HG02938 (cell line): ENCODE measurements at regions not wholly inside any gene's neighbourhood (a gene's known extent, or its start where the extent isn't known, plus 50 kb on each side); places are given as distances from the start of the nearest gene placed in this dataset.
"Not testable (repeated sequence)": the region's sequence is repeated elsewhere in the genome, so short reads cannot be mapped to it uniquely, and the experiment has no call there.

ENCODE experiments used
- ATAC-seq: cut with Tn5 transposase; IDR thresholded peaks from one replicate; pipeline ENCODE4 v1.9.1; 2021; ENCODE audit warnings: mild to moderate bottlenecking, moderate library complexity; ENCODE audit not compliant: unreplicated experiment

DNA sequence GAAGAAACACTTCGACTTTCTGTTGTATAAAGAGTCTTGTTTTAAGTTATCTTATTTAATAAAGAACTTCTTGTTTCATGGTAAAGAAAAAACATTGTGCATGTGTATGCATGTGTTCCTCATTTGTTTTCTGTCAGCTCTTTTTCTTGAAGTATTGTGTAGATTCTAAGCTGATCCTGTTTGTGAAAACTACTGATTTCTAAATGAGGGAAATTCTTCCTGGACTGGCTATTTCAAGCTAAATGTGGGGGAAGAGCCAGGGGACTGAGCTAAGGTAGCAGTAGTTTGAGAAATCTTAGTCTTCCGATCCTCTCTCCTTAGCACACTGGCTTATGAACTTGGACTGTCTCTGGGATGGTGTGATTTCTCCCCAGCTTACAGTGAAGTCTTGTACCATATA, 56.4 kb upstream of the RBMS1 start:
- ATAC-seq = no peak

DNA sequence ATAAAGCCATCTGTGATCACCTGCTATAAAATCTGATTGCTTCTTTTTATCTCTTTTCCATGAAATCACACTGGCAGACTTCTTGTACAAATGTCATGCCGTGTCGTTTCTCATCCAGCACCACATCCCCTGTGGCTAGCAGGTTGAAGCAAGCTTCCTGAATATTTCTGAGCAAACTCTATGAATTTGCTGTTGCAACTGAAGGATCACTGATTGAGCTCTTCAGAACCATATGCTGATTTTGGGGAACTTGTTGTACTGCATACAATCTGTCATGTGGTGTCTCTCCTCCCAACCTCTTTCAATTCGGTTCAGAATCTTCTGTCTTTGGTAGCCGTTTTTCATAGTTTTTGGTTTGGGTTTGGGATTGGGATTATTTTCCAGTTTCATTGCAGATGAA, 57.7 kb upstream of the RBMS1 start:
- no peak for ATAC-seq

DNA sequence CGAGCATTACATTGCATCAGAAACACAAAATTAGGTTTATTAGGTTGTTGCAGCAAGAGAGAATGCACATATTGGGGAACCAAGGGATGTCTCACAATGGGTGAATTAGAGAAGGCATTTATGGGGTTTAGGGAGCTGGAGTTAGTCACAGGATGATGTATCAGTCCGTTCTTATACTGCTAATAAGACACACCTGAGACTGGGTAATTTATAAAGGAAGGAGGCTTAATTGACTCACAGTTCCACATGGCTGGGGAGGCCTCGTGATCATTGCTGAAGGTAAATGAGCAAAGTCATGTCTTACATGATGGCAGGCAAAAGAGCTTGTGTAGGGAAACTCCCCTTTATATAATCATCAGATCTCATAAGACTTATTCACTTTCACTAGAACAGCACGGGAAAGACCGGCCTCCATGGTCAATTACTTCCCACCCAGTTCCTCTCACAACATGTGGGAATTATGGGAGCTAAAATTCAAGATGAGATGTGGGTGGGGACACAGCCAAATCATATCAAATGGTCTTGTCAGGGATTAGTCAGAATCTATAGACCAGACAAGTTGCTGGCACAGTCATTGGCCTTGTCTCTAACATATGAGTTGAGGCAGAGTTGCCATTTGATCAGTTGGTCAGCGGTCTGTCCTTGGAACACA, 61.9 kb upstream of the RBMS1 start:
- no peak for ATAC-seq

DNA sequence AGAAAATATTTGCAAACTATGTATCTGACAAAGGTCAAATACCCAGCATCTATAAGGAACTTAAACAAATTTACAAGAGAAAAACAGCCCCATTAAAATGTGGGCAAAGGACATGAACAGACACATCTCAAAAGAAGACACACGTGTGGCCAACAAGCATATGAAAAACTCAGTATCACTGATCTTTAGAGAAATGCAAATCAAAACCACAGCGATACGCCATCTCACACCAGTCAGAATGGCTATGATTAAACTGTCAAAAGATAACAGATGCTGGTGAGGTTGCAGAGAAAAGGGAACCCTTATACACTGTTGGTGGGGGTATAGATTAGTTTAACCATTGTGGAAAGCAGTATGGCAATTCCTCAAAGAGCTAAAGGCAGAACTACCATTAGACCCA, 64.3 kb upstream of the RBMS1 start:
- no peak for ATAC-seq

DNA sequence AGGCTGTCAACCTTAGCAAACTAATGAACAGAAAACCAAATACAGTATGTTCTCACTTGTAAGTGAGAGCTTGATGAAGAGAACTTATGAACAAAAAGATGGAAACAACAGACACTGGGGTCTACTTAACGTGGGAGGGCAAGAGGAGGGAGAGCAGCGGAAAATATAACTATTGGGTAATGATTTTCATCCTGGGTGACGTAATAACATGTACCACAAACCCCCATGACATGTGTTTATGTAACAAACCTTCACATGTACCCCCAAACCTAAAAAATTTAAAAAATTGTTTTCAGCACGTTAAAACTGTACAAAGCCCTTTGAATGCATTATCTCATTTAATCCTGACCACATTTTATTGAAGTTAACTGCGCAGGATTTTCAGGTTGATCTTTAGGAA, 64.9 kb upstream of the RBMS1 start:
- ATAC-seq = no peak

DNA sequence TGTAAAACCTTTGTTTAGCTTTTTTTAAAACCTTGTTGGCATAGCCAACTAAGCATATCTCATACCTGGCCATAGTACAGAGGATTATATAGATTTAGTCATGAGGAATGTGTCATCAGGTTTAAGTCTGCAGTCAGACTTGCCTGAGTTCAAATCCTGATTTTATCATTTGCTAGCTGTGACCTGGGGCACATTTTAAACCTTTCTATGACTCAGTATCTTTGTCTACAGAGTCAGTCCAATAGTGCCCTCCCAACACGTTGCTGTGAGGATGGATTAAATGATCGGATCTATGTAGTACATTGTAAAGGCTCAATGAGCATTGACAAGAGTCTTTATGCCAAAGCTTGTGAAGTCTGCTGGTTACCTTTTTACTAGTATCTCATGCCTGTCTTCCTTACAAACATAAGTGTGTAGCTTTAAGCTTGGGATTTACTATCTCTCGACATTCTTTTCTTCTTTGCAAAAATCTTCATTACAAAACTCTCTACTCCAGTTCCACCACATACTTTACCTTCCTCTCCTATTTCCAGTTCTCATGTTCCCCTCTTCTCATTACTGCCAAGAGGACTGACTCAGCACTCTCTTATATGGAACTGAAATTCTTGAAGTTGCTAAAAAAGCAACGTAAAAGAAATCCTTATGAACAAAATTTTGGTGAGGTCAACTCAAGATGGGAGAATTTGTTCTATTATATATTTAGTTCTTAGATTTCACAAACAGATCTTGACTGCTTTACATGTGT, 68.1 kb upstream of the RBMS1 start:
- no peak for ATAC-seq

DNA sequence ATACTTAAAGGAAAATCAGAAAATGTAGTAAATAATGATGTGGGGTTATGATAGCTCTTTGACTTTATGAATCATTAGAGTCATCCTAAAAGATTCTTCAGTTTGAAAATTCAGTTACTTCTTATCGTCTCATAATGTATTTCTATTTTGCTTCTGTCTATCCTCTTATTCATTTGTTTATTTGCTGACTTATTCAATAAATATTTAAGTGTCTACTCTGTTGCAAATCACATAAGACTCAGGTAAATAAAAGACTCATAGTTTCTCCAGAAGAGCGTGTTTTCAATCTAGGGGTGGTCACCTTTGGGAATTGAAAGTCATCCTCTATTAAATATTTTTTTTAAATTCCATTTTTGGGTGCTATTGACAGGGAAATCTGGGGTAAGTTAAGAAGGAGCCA, 69.1 kb upstream of the RBMS1 start:
- no peak for ATAC-seq

DNA sequence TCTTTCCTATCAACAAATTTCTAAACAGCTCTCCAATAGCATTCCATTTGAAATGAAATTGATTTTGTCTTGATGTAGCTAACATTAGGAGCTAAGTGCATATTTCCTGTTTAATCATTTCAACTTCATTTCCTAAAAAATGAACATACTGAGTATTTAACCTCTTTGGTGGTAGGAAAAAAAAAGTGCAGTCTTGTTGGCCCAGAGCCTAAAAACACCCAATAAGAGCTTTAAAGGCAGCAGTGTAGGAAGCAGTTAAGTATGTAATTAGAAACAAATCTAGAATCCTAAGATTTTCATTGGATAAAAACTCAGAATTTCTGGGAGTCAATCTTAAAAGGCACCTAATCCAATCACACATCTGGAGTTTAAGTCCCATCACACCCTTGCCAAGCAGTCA, 71.0 kb upstream of the RBMS1 start:
- ATAC-seq = no peak

DNA sequence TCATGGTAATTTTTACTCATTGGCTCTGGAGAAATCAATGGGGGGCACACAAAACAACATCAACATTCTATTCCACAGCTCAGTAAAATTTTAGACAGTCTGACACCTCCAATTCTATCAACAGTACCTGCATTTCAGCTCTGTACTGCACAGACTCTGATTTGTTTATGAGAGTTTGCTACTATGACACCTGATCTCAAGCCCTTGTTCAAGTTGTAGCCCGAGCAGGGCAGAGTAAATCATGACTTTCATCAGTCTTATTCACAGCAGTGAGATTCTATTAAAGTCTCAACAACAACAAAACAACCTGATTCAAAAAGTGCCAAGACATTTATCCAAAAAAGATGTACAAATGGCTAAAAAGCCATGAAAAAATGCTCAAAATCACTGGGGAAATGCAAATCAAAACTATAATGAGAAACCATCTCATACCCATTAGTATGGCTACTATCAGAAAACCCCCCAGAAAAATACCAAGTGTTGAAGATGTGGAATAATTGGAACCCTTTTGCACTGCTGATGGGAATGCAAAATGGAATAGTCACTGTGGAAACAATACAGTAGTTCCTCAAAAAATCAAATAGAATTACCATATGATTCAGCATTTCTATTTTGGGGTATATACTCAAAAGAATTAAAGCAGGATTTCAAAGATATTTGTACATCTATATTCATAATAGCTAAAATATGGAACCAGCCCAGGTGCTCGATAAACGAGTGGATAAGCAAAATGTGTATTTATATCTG, 71.7 kb upstream of the RBMS1 start:
- no peak for ATAC-seq

DNA sequence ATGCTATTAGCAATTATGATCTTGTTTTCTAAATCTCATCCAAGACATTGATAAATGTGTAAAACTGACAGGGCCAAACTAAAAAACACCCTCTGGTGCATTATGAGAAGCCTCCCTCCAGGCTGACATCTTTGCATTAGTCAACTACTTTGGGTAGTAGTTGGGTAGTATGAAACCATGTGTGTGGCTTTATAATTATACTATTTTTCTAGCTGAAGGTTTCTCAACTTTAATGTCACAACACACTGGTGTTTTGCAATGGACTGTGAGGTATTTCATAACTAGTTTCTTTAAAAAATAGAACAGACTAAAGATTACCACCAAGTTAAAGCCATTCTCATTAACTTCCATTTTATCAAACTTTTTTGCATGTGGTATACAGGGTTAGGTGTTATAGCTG, 73.1 kb upstream of the RBMS1 start:
- ATAC-seq = no peak

DNA sequence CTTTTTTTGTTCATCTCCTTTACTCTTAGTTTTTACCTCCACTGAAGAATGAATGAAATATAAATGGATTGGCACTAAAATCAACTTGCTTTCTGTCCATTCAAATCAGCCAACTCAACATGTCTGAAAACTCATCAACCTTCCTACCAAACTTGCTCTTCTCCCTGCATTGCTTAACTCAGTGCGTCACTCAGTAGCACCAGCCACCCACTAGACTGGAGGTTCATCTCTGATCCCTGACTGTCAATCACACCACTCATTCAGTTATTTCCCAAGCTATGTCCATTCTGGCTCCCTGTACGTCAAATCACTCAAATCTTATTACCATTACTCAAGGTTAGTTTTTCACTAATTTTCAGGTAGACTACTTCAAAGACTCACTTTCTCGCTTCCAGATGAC, 75.2 kb upstream of the RBMS1 start:
- ATAC-seq = no peak

DNA sequence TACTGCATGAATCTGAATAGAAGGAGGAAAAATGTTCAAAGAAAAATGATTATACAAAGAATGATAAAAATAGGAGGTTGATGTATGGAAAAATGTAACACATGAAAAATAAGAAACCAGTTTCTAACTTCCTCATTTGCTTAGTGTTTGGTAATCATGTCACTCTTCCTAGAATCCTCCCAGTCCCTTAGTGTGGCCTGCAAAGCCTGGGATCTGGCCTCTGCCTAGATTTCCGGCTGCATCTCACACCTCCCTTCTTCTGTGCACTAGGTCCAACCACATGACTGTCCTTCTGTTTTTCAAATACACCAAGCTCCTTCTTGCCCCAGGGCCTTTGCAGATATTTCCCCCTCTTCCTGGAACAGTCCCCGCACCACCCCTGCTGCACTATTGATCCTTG, 76.8 kb upstream of the RBMS1 start:
- ATAC-seq = no peak

DNA sequence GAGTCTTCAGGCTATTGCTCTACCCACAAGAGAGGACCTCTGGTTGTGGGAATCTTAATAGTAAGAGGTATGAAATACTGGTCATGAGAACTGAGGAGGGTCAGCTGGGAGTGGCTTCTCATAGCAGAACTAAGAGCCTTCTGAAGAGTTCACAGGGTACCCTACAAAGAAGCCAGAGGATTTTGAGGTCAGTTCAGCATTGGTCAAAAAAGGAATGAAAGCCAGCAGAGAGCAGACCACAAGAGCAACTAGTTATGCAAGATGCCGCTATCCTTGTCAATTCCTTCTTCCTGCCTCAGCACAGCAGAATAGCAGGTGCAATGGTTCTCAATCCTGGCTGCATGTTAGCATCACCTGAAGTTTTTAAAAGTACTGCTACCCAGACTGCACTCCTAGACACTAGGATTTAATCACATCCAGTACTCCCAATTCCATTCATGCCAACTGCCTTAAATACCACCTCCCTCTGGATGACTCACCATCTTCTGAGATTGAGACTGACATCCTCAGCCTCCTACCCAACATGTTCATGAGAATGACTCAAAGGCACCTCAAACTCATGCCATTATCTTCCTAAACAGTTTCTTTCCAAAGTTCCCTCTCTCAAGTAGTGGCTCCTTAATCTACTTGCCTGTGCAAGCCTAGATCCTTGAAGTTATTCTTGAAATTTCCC, 81.0 kb upstream of the RBMS1 start:
- ATAC-seq = no peak

DNA sequence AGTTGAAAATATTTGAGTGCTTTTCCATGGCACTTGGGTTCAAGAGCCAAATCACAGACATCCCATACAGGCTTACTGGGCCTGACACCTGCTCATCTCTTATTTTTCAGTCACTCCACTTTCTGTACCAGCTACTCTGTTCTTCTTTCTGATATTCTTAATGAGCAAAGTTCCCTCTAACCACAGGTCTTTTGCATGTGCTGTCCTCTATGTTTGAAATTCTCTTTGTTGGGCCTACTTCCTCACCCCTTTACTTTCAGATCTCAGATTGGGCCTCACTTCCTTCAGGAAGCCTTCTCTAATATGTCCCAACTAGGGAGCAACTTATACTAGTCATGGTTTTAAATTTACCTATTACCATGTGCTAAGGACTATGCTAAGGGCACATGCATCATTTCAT, 81.8 kb upstream of the RBMS1 start:
- ATAC-seq = no peak

DNA sequence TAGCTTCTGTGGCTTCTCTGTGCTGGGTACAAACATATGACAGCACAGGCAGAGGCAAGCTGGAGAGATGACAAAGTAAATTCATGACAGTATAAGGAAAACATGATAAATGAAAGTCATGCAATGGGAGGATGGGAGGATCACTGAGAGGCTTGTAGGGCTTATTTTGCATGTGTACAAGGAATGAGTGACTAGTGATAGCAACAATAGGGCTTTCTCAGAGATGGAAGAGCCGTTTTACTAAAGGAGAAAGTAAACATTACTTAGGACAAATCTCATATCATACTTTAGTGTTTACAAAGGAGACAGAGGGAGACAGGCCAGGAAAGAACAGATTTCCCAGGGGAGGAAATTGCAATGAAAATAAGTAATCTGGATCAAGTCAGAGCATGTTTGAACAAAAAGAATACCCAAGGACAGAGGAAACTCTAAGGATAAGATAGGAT, 82.5 kb upstream of the RBMS1 start:
- no peak for ATAC-seq

DNA sequence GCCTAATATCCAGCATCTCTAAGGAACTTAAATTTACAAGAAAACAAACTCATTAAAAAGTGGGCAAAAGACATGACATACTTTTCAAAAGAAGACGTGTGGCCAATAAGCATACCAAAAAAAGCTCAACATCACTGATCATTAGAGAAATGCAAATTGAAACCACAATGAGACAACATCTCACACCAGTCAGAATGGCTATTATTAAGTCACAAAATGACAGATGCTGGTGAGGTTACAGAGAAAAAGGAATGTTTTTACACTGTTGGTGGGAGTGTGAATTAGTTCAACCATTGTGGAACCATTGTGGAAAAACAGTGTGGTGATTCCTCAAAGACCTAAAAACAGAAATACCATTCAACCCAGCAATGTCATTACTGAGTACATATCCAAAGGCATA, 83.5 kb upstream of the RBMS1 start:
- ATAC-seq = not testable (repeated sequence)

DNA sequence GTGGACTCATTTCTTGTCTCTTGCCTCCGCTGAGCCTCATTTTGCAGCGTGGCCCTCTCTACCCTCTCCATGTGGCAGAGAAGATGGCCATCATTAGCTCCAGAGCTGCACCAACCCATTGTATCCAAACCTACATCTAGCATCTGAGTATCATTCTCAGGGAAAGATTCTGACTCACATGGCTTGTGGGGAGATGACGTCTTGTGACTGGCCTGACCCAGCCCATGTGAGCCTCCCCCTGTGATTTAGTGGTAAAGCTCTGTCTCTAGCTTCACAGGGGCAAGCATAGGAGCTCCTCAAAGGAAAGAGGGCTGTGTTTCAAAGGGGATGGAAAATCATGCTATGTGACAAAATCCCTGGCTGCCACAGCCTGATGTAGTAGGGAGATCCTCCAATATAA, 87.4 kb upstream of the RBMS1 start:
- no peak for ATAC-seq

DNA sequence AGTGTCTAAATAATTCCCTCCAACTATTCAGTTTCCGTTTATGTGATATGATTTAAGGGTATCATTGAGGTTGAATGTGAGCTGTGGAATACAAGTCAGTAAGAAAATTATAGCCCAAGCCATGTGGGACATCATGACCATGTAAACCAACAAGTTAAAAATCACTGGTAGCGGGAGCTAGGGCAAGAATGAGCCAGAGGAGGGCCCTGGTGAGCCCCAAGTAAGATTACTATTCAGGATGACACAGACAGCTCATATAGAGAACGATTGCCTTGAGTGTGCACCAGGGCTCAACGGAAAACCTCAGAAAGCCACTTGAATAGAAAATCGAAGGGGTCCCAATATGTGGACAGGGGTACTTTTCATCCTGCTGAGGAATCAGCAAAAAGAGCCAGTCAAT, 87.8 kb upstream of the RBMS1 start:
- ATAC-seq = no peak

DNA sequence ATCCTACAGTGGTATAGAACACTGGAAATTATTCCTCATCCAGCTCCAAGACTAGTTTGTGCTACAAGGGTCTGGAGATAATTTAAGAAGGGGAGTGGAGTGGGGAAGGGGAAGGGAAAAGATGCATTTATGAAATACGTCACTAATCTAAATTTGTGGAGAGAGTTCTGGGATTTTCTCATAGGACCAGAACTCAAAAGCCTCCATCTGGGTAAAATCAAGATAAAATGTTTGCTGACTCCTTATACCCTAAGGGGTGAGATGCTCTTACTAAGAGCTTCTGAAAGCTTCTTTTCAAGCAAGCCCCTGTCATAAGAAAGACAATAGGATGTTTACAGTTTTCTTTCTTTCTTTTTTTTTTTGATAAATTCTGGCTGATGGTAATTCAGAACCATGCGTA, 88.5 kb upstream of the RBMS1 start:
- no peak for ATAC-seq

DNA sequence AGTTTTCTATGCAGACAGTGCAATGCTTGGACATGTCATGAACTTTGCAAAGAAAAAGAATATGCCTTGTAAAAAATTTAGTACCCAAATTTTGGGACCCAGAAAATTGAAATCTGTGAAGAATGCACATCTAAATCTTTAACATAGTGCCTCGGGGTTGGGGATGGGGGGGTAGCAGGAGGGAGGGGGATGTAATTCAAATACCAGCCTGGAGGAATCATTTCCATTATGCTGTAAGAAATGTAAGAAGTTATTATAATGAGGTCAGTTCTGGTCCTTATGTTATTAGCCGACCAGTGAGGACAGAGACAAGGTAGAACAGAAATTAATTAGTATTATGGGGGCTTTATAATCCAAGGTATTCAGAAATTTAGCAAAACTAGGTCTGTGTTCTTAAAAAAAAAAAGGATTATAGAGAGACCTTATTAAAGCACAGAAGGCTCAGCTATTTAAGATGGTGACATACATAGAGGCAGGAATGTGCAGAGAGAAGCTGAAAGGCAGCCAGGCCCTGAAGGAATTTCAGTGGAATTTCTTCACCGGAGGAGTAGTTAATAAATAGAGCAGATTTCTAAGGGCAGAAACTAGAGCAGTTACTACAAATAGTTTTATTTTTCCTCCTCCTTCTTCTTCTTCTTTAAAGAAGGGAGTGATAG, 89.0 kb upstream of the RBMS1 start:
- no peak for ATAC-seq

DNA sequence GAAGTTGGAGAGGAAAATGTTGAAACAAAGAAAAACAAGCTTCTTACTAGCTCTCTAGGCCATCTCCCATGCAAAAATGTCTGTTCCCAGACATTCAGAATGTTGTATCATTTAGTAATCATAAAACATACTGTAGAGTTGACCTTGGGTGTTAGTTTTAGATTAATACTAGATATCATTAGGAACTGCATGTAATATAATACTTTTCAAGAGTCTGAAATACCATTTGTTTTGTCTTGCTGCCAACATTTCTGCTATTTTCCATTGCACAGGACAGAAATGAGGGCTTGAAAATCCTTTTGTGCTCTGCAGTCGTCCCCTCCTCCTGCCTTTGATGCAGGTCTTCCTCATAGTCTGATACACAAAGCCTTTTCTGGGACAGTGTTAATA, 89.5 kb upstream of the RBMS1 start:
- no peak for ATAC-seq
